AG04450 (cell line): ENCODE measurements at regions not wholly inside any gene's neighbourhood (a gene's known extent, or its start where the extent isn't known, plus 50 kb on each side); places are given as distances from the start of the nearest gene placed in this dataset.

Experiments
- CTCF ChIA-PET: fragments of 300-600, 350-600 bp; formaldehyde crosslinking; extraction: SDS; loops from one replicate; lab custom pipeline; 2022; ENCODE audit warnings: antibody characterized with exemption, inconsistent platforms; lab: Charles Lee
- POLR2A ChIA-PET: fragments of 350-600 bp; formaldehyde crosslinking; extraction: SDS; loops from one replicate; lab custom pipeline; 2021; ENCODE audit warnings: antibody characterized with exemption, inconsistent platforms; lab: Yijun Ruan, JAX
- DNase-seq: peaks from one replicate; pipeline ENCODE4 v3.0.0-alpha.2; 2011; ENCODE audit warnings: low read depth, low spot score
- H3K27ac ChIP-seq: one replicate; pipeline ENCODE4 v1.5.1; 2012; ENCODE audit warnings: low read depth, low read length, control low read depth
- H3K27me3 ChIP-seq: one replicate; pipeline ENCODE4 v1.6.0; 2012; ENCODE audit warnings: low read length; ENCODE audit not compliant: control insufficient read depth, insufficient read depth
- H3K4me3 ChIP-seq: 2 replicates; pipeline ENCODE4 v1.5.1; 2011; ENCODE audit warnings: mild to moderate bottlenecking, low read depth, low read length, control low read depth
- H3K9me3 ChIP-seq: 2 replicates; pipeline ENCODE4 v1.5.1; 2012; ENCODE audit warnings: low read length; ENCODE audit not compliant: control insufficient read depth, insufficient read depth
- CTCF ChIP-seq: IDR thresholded peaks from 2 replicates; pipeline ENCODE4 v1.5.1; 2011; ENCODE audit warnings: low read depth, low read length, control low read depth, inconsistent platforms

- H3K9me3 ChIP-seq, result no peaks in the 10 kb centered on the region
- no peak for TF ChIP-seq CTCF
- H3K27me3 ChIP-seq, result no peaks in the 10 kb centered on the region
- ChIA-PET POLR2A (interaction anchor here (1.1 kb wide), 1 partner anchor 309 kb away, joined by 3 read pairs; no protein-coding TSS in a partner anchor), CTCF (no interaction called here)
- no peak overlapping the region for H3K4me3 ChIP-seq
- no peak for DNase-seq
- H3K27ac ChIP-seq, result no peak overlapping the region
Measured at GRCh38 chr12:24069532-24070395, 120.3 kb upstream of the SOX5 start.

- ChIA-PET POLR2A (interaction anchor here (0.7 kb wide), 1 partner anchor 168 kb away, joined by 3 read pairs; no protein-coding TSS in a partner anchor), CTCF (no interaction called here)
- H3K9me3 ChIP-seq, result no peaks in the 10 kb centered on the region
- H3K4me3 ChIP-seq, result no peak overlapping the region
- H3K27ac ChIP-seq, result no peak overlapping the region
- H3K27me3 ChIP-seq, result no peaks in the 10 kb centered on the region
- DNase-seq, result no peak
- TF ChIP-seq CTCF, result no peak
Measured at GRCh38 chr12:24066865-24067264, 117.4 kb upstream of the SOX5 start.

GRCh38 chr12:24066097-24066496 lies 116.6 kb upstream of the SOX5 start:
- no peaks in the 10 kb centered on the region for H3K27me3 ChIP-seq
- ChIA-PET POLR2A (no interaction called here), CTCF (no interaction called here)
- no peak overlapping the region for H3K4me3 ChIP-seq
- TF ChIP-seq CTCF, result no peak
- no peaks in the 10 kb centered on the region for H3K9me3 ChIP-seq
- H3K27ac ChIP-seq, result no peak overlapping the region
- no peak for DNase-seq

- POLR2A ChIA-PET, result no interaction called here
- Histone ChIP-seq H3K27ac (no peak overlapping the region), H3K4me3 (no peak overlapping the region), H3K27me3 (no peaks in the 10 kb centered on the region), H3K9me3 (no peaks in the 10 kb centered on the region)
- DNase-seq, result no peak
- CTCF ChIA-PET, result no interaction called here
- no peak for TF ChIP-seq CTCF
Measured at GRCh38 chr12:24062642-24063245, 113.3 kb upstream of the SOX5 start.

- Histone ChIP-seq H3K4me3 (no peak overlapping the region), H3K27me3 (no peaks in the 10 kb centered on the region), H3K27ac (no peak overlapping the region), H3K9me3 (no peaks in the 10 kb centered on the region)
- CTCF ChIA-PET, result no interaction called here
- TF ChIP-seq CTCF, result no peak
- POLR2A ChIA-PET, result no interaction called here
- no peak for DNase-seq
Measured at GRCh38 chr12:24060089-24060488, 110.6 kb upstream of the SOX5 start.
